HFF-Myc (cell line): ENCODE measurements at regions not wholly inside any gene's neighbourhood (a gene's known extent, or its start where the extent isn't known, plus 50 kb on each side); places are given as distances from the start of the nearest gene placed in this dataset.

Experiments used
- DNase-seq: peaks from one replicate; pipeline ENCODE4 v3.0.0-alpha.2; 2011; ENCODE audit warnings: low read depth; ENCODE audit errors: extremely low read depth
- H3K4me3 ChIP-seq: replicated peaks from 2 replicates; pipeline ENCODE4 v1.5.1; 2011; ENCODE audit warnings: low read depth, mild to moderate bottlenecking, control low read depth, low read length
- CTCF ChIP-seq: IDR thresholded peaks from 2 replicates; pipeline ENCODE4 v1.5.1; 2012; ENCODE audit warnings: mild to moderate bottlenecking, low read depth, low read length, control low read depth; ENCODE audit errors: missing control alignments

DNA sequence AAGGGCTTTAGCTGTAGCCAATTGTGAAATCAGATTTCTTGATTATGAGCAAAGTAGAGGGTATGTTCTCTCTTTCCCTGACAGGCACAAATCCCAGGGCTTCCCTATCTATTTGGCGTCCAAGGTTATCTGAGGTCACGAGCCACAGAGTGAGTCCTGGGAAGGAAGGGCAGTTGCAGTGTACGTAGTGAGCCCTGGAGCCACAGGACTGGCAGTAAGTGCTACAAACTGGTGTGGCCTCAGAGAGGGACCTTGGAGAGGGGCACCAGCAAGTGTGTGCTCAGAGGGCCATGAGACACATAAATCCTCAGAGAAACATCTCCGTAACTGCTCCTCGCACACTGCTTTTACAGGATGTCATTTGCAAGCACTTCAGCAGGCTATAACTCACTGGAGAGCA is 115.5 kb upstream of the SH3BP4 start:
- DNase-seq = no peak
- no peak overlapping the region for H3K4me3 ChIP-seq
- no peak for TF ChIP-seq CTCF

DNA sequence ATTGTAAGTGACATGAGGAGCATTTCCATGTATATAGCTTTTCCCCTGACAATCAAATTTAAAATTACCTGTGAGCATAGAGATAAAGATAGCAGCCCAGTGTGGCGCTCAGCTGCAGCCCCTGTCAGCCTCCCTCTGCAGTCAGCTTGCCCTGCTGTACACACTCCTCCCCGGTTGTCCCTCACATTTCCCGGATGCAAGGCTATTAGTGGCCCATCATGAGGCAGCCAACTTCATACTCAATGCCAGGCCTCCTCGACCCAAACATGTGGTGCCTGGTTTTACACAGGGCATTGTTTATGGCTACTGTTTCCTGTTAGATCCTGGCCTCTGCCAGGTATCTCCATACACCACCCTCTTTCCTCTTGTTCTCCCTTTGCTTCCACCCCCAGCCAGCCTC is 116.1 kb upstream of the SH3BP4 start:
- no peak for DNase-seq
- H3K4me3 ChIP-seq = no peak overlapping the region
- no peak for TF ChIP-seq CTCF

GRCh38 chr2:234834228-234834923 is 117.4 kb upstream of the SH3BP4 start:
- no peak for TF ChIP-seq CTCF
- DNase-seq = no peak
- no peak overlapping the region for H3K4me3 ChIP-seq

DNA sequence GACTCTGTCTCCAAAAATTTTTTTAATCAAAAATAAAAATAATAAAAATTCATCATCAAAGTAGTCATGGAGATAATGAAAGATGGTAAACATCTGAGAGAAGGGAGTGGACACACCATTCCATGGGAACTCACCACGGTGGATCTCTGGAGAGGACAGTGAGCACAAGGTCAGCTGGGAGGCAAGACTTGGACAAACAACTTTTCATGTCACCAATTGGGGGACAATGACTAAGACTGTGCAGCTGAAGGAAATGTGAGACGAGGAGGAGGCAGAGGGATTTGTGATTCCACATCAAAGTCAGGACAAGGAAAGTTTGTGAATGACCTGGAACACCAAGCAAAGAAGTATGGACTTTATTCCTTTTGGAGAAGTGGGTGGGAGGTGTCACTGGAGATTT is 121.0 kb upstream of the SH3BP4 start:
- no peak for DNase-seq
- H3K4me3 ChIP-seq = no peak overlapping the region
- no peak for TF ChIP-seq CTCF

- TF ChIP-seq CTCF = no peak
- H3K4me3 ChIP-seq = no peak overlapping the region
- no peak for DNase-seq
These were observed 122.8 kb upstream of the SH3BP4 start for GRCh38 chr2:234829074-234829455.

DNA sequence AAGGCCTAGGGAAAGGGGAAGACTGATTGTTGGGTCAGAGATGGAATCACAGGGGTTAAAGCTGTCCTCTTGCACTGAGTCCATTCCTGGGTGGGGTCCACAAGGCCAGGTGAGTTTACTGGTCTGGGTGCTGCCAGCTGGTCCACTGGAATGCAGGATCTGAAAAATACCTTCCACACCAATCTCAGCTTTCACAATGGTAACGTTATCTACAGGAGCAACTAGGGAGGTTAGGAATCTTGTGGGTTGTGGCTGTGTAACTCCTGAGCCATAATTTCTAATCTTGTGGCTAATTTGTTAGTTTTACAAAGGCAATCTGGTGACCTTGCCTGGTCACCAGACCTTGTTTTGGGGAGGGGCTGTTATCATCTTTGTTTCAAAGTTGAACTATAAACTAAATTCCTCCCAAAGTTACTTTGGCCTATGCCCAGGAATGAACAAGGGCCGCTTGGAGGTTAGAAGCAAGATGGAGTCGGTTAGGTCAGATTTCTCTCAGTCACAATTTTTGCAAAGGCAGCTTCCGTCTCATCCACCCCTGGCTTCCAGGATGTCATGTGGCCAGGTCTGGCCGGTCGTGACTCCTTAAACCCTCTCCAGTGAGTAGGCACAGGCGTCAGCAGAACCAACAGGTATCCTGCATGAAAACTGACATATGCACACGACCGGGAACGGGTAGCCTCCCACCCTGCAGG is 123.3 kb upstream of the SH3BP4 start:
- DNase-seq = no peak
- H3K4me3 ChIP-seq = no peak overlapping the region
- TF ChIP-seq CTCF = no peak
